ENCODE measurements at regions not wholly inside any gene's neighbourhood (a gene's known extent, or its start where the extent isn't known, plus 50 kb on each side); places are given as distances from the start of the nearest gene placed in this dataset.
"Not testable (repeated sequence)": the region's sequence is repeated elsewhere in the genome, so short reads cannot be mapped to it uniquely, and the experiment has no call there.

DNA sequence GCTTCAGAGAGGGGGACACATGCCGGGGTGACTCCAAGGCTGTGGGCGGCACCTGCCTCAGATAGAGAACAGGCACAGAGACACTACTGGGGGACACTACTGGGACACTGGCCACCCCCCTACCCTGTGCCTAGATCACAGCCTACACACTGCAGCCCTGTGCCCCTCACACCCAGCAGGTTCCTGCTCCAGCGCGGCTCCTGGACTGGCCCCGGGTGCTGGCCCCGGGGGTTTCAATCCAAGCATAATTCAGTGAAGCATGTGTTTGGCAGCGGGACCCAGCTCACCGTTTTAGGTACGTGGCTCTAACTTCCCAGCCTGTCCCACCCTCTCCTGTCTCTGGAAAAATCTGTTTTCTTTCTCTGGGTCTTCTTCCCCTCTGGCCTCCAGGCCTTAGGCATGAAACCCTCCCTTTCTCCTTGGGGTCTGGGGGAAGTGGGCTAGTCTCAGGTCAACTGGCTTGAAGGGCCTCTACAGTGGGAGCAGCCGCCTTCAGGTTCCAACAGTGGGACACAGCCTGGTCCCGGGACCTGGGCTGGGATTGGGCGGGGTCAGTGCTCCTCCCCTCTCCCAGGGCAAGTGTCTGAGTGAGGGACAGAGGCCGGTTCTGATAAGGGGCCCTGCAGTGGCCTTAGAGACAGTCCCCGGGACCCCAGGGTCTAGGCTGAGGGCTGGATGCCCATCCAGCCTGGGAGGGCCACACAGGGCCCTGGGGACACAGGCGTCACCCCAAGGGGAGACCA lies 98.8 kb downstream of the CRYBB2 start:
- TF ChIP-seq POLR2A (IDR thresholded peaks at IDR 0.05) = no peak
- TF ChIP-seq, protein P1, sequence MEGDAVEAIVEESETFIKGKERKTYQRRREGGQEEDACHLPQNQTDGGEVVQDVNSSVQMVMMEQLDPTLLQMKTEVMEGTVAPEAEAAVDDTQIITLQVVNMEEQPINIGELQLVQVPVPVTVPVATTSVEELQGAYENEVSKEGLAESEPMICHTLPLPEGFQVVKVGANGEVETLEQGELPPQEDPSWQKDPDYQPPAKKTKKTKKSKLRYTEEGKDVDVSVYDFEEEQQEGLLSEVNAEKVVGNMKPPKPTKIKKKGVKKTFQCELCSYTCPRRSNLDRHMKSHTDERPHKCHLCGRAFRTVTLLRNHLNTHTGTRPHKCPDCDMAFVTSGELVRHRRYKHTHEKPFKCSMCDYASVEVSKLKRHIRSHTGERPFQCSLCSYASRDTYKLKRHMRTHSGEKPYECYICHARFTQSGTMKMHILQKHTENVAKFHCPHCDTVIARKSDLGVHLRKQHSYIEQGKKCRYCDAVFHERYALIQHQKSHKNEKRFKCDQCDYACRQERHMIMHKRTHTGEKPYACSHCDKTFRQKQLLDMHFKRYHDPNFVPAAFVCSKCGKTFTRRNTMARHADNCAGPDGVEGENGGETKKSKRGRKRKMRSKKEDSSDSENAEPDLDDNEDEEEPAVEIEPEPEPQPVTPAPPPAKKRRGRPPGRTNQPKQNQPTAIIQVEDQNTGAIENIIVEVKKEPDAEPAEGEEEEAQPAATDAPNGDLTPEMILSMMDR (IDR thresholded peaks at IDR 0.05) = no peak
- DNase-seq = no peak
- Histone ChIP-seq H3K9me3 (no peaks in the 10 kb centered on the region), H3K4me3 (no peak overlapping the region), H3K27me3 (no peaks in the 10 kb centered on the region), H3K4me1 (no peaks in the 10 kb centered on the region), H3K36me3 (no peaks in the 10 kb centered on the region), H3K27ac (no peak overlapping the region)
- intact Hi-C loops (cut with DNase I; ENCODE audit: low total_unique reads) = no loop called here

DNA sequence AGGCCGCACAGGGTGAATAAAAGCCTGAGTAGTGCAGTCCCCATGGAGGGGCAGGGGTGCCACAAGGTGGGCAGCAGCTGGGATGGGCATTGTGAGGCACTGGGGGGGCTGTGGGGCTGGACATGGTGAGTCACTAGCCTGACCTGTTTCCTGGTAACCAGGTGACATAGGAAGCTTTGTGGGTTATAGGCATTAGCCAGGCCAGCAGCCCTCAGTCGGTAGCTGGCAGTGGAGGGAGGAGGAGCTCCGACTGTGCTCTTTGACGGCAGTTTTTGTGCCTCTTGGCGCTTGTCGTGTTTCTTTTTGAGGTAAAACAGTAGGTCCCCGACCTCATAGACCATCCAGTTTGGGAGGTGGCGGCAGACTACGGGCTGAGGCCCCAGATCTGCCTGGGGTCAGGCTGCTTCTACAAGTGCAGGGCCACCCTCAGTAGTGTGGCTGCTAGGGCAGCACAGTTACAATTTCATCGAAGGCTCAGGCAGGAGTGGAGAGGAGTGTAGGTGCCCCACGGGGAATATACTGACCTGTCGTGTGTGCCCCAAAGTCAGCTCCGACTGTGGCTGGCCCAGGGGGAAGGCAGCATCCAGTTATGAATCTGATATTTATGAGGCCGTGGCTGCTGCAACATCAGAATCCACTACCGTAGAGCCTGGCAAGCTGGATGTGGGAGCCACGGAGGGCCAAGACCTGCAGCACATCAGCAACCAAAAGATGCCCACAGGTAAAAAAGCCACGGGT lies 107.7 kb downstream of the CRYBB2 start:
- H3K4me1 ChIP-seq = no peaks in the 10 kb centered on the region
- intact Hi-C loops (cut with DNase I; ENCODE audit: low total_unique reads) = no loop called here
- no peaks in the 10 kb centered on the region for H3K9me3 ChIP-seq
- no peaks in the 10 kb centered on the region for H3K36me3 ChIP-seq
- no peaks in the 10 kb centered on the region for H3K27me3 ChIP-seq
- DNase-seq = no peak
- H3K27ac ChIP-seq = no peak overlapping the region
- TF ChIP-seq, protein P1 (IDR thresholded peaks at IDR 0.05) = no peak
- no peak for TF ChIP-seq POLR2A (IDR thresholded peaks at IDR 0.05)
- H3K4me3 ChIP-seq = no peak overlapping the region

DNA sequence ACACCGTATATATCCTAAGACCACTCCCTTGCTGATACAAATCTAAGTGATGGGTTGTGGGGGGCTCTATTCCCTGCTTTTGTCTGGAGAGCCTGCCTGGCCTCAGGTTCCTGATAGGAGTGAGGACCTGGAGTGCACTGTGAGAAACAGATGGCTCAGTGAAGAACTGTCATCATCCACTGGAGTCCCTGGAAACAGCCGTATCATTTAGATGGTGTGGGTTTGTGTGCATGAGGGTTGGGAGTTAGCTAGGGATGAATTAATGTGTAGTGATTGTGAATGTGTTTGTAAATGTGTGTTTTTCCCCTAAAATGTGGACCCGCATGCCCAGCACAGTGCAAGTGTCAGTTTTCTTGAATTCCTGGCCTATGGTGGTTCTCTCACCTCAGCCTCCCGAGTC lies 111.6 kb downstream of the CRYBB2 start:
- Histone ChIP-seq H3K27ac (no peak overlapping the region), H3K4me3 (no peak overlapping the region), H3K4me1 (no peaks in the 10 kb centered on the region), H3K9me3 (peaks cover 0 to 3% of the 10 kb centered on the region in 2 donors), H3K27me3 (no peaks in the 10 kb centered on the region), H3K36me3 (no peaks in the 10 kb centered on the region)
- intact Hi-C loops (cut with DNase I; ENCODE audit: low total_unique reads) = no loop called here
- DNase-seq = no peak
- no peak for TF ChIP-seq POLR2A (IDR thresholded peaks at IDR 0.05)

DNA sequence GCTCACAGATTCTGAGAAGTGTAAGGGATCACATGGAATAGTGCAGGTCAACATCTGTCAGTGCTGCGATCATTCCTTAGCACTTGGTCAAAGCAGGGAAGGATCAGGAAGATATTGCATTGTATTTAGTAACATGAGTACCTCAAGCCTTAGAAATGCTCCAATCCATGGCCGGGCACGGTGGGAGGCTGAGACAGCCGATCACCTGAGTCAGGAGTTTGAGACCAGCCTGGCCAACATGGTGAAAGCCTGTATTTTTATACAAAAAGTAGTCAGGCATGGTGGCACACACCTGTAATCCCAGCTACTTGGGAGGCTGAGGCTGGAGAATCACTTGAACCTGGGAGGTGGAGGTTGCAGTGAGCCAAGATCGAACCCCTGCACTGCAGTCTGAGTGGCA lies 112.5 kb downstream of the CRYBB2 start:
- H3K36me3 ChIP-seq; H3K4me1 ChIP-seq; H3K27ac ChIP-seq; H3K4me3 ChIP-seq; H3K27me3 ChIP-seq; H3K9me3 ChIP-seq; intact Hi-C loops (cut with DNase I; ENCODE audit: low total_unique reads); DNase-seq: not testable (repeated sequence)

DNA sequence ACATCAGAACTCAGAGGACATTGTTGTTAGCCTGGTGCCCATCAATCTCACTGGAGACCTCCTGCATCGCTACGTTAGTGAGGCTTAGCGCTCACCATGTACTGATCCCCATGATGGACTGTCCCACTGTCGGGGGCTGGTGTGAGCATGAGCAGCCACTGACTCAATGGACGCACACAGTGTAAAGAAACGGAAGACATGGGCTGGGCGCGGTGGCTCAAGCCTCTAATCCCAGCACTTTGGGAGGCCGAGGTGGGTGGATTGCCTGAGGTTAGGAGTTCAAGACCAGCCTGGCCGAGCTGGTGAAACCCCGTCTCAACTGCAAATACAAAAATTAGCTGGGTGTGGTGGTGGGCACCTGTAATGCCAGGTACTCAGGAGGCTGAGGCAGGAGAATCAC lies 112.9 kb downstream of the CRYBB2 start:
- intact Hi-C loops (cut with DNase I; ENCODE audit: low total_unique reads) = no loop called here
- no peaks in the 10 kb centered on the region for H3K27me3 ChIP-seq
- H3K4me3 ChIP-seq = no peak overlapping the region
- DNase-seq = no peak
- H3K27ac ChIP-seq = no peak overlapping the region
- TF ChIP-seq POLR2A (IDR thresholded peaks at IDR 0.05) = no peak
- TF ChIP-seq, protein P1 (IDR thresholded peaks at IDR 0.05) = no peak
- H3K4me1 ChIP-seq = no peaks in the 10 kb centered on the region
- H3K9me3 ChIP-seq = peaks cover 0 to 3% of the 10 kb centered on the region in 2 donors
- no peaks in the 10 kb centered on the region for H3K36me3 ChIP-seq

DNA sequence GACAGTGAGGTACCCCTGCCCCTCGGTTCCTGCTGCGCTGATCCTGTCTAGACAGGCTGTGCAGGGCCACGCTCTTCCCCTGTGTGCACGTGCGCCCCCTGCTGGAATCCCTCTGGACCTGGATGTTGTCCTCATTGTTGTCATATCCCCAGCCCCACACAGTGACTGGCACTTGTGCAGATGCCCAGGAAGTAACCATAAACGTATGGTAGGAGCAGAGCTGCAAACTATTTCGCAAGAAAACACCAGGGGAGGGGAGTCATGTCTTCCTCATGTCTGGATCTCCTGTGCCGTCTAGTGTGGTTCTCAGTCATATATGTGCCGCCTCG lies 114.7 kb downstream of the CRYBB2 start:
- no peak for DNase-seq
- no peak overlapping the region for H3K27ac ChIP-seq
- intact Hi-C loops (cut with DNase I; ENCODE audit: low total_unique reads) = no loop called here
- no peak for TF ChIP-seq POLR2A (IDR thresholded peaks at IDR 0.05)
- TF ChIP-seq, protein P1 (IDR thresholded peaks at IDR 0.05) = no peak
- H3K36me3 ChIP-seq = no peaks in the 10 kb centered on the region
- H3K4me1 ChIP-seq = no peaks in the 10 kb centered on the region
- no peaks in the 10 kb centered on the region for H3K27me3 ChIP-seq
- no peak overlapping the region for H3K4me3 ChIP-seq
- H3K9me3 ChIP-seq = peaks cover 0 to 7% of the 10 kb centered on the region in 2 donors

DNA sequence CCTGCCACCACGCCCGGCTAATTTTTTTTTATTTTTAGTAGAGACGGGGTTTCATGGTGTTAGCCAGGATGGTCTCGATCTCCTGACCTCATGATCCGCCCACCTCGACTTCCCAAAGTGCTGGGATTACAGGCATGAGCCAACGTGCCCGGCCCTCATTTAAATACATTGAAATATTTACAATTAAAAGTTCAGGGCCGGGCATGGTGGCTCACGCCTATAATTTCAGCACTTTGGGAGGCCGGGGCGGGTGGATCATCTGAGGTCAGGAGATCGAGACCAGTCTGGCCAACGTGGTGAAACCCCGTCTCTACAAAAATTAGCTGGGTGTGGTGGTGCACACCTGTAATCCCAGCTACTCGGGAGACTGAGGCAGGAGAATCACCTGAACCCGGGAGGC lies 115.2 kb downstream of the CRYBB2 start:
- DNase-seq; H3K4me1 ChIP-seq; H3K9me3 ChIP-seq; intact Hi-C loops (cut with DNase I; ENCODE audit: low total_unique reads); H3K4me3 ChIP-seq; H3K36me3 ChIP-seq; H3K27me3 ChIP-seq; H3K27ac ChIP-seq: not testable (repeated sequence)

DNA sequence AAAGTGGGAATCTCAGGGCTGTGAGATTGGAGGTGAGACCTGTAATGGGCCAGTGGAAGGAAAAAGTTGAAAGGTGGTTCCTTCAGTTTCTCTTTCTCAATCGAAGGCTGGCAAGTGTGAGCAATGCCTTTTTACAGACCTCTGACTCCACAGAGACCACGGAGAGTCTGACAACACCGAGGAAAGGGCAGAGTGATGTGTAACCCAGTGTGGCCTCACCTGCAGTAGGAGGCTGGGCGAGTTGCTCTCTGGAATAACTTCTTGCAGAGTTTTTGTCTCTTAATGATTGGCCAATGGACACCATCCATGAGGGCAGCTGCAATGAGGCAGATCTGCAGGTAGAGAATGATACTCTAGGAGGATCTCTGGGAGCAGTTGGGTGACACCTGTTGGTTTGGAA lies 115.8 kb downstream of the CRYBB2 start:
- H3K36me3 ChIP-seq; H3K4me1 ChIP-seq; H3K4me3 ChIP-seq; H3K27me3 ChIP-seq; H3K9me3 ChIP-seq; intact Hi-C loops (cut with DNase I; ENCODE audit: low total_unique reads); H3K27ac ChIP-seq; DNase-seq: not testable (repeated sequence)

DNA sequence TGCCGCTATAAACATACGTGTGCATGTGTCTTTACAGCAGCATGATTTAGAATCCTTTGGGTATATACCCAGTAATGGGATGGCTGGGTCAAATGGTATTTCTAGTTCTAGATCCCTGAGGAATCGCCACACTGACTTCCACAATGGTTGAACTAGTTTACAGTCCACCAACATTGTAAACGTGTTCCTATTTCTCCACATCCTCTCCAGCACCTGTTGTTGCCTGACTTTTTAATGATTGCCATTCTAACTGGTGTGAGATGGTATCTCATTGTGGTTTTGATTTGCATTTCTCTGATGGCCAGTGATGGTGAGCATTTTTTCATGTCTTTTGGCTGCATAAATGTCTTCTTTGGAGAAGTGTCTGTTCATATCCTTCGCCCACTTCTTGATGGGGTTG lies 121.1 kb downstream of the CRYBB2 start:
- intact Hi-C loops (cut with DNase I; ENCODE audit: low total_unique reads); H3K4me3 ChIP-seq; H3K4me1 ChIP-seq; DNase-seq; H3K27me3 ChIP-seq; H3K27ac ChIP-seq; H3K36me3 ChIP-seq; H3K9me3 ChIP-seq: not testable (repeated sequence)
